Smooth muscle cell (in vitro differentiated cells): ENCODE measurements at regions not wholly inside any gene's neighbourhood (a gene's known extent, or its start where the extent isn't known, plus 50 kb on each side); places are given as distances from the start of the nearest gene placed in this dataset.

Experiments used
- DNase-seq: peaks from one replicate; lab custom pipeline; 2025; ENCODE audit not compliant: unreplicated experiment; lab: John Stamatoyannopoulos, UW
- H2AFZ ChIP-seq: fragments of 200-600 bp; sonication (generic); 2 replicates; pipeline ENCODE4 v1.6.0; 2016; ENCODE audit warnings: antibody characterized with exemption, low read depth, mild to moderate bottlenecking
- H3F3A ChIP-seq: fragments of 200-600 bp; sonication (generic); 2 replicates; pipeline ENCODE4 v1.6.0; 2017; ENCODE audit warnings: antibody characterized with exemption, low read depth
- H3K27ac ChIP-seq: fragments of 200-600 bp; sonication (generic); 2 replicates; pipeline ENCODE4 v1.5.1; 2016; ENCODE audit warnings: low read depth, mild to moderate bottlenecking
- H3K27me3 ChIP-seq: fragments of 200-600 bp; sonication (generic); 2 replicates; pipeline ENCODE4 v1.6.1; 2016; ENCODE audit warnings: low read depth, mild to moderate bottlenecking
- H3K36me3 ChIP-seq: fragments of 200-600 bp; sonication (generic); 2 replicates; pipeline ENCODE4 v1.5.1; 2016; ENCODE audit warnings: low read depth
- H3K4me1 ChIP-seq: fragments of 200-600 bp; sonication (generic); 2 replicates; pipeline ENCODE4 v1.5.1; 2016; ENCODE audit warnings: low read depth
- H3K4me2 ChIP-seq: fragments of 200-600 bp; sonication (generic); 2 replicates; pipeline ENCODE4 v1.6.0; 2016; ENCODE audit warnings: mild to moderate bottlenecking
- H3K4me3 ChIP-seq: fragments of 200-600 bp; sonication (generic); 2 replicates; pipeline ENCODE4 v1.5.1; 2016; ENCODE audit warnings: mild to moderate bottlenecking
- H3K79me2 ChIP-seq: fragments of 200-600 bp; sonication (generic); 2 replicates; pipeline ENCODE4 v1.6.0; 2016; ENCODE audit warnings: low read depth, mild to moderate bottlenecking
- H3K9ac ChIP-seq: fragments of 200-600 bp; sonication (generic); 2 replicates; pipeline ENCODE4 v1.6.0; 2016; ENCODE audit warnings: low read depth
- H3K9me3 ChIP-seq: fragments of 200-600 bp; sonication (generic); replicated peaks from 2 replicates; pipeline ENCODE4 v1.5.1; 2016; ENCODE audit warnings: low read depth
- H4K20me1 ChIP-seq: fragments of 200-600 bp; sonication (generic); 2 replicates; pipeline ENCODE4 v1.6.0; 2016; ENCODE audit warnings: low read depth
- CTCF ChIP-seq: fragments of 200-600 bp; sonication (generic); IDR thresholded peaks from 2 replicates; pipeline ENCODE4 v1.5.1; 2017; ENCODE audit warnings: borderline replicate concordance, mild to moderate bottlenecking, antibody characterized with exemption; ENCODE audit not compliant: insufficient read depth, poor library complexity, severe bottlenecking
- WGBS: methylation state at CpG from one replicate; pipeline ENCODE4 v1.1.7; 2016; ENCODE audit warnings: low lambda C conversion rate; 5-methylcytosine and 5-hydroxymethylcytosine counted together

GRCh38 chr1:83627045-83627444 lies 371.9 kb downstream of the TTLL7 start:
- no peaks in the 10 kb centered on the region for H3K9me3 ChIP-seq
- no peaks in the 10 kb centered on the region for H3K36me3 ChIP-seq
- H3K27ac ChIP-seq: no peak overlapping the region
- H3K4me1 ChIP-seq: peaks cover 10% of the 10 kb centered on the region
- no peak overlapping the region for H3K4me2 ChIP-seq
- no peak overlapping the region for H3K4me3 ChIP-seq
- 100% methylated on average over 1 of the region's 1 CpG for WGBS
- H4K20me1 ChIP-seq: no peaks in the 10 kb centered on the region
- TF ChIP-seq CTCF: no peak
- no peak overlapping the region for H2AFZ ChIP-seq
- peaks cover 5% of the 10 kb centered on the region for H3K27me3 ChIP-seq
- no peak overlapping the region for H3K9ac ChIP-seq
- H3F3A ChIP-seq: no peaks in the 10 kb centered on the region
- DNase-seq: no peak
- no peaks in the 10 kb centered on the region for H3K79me2 ChIP-seq

GRCh38 chr1:83626603-83627002 lies 372.3 kb downstream of the TTLL7 start:
- Histone ChIP-seq H3K4me2 (no peak overlapping the region), H2AFZ (no peak overlapping the region), H3K36me3 (no peaks in the 10 kb centered on the region), H3K4me1 (peaks cover 10% of the 10 kb centered on the region), H3K9me3 (no peaks in the 10 kb centered on the region), H3K9ac (no peak overlapping the region), H3K27ac (no peak overlapping the region), H3F3A (no peaks in the 10 kb centered on the region), H4K20me1 (no peaks in the 10 kb centered on the region), H3K4me3 (no peak overlapping the region), H3K27me3 (peaks cover 2% of the 10 kb centered on the region), H3K79me2 (no peaks in the 10 kb centered on the region)
- no peak for DNase-seq
- TF ChIP-seq CTCF: no peak
- 81% methylated on average over 1 of the region's 1 CpG for WGBS

GRCh38 chr1:83625646-83626045 lies 373.3 kb downstream of the TTLL7 start:
- no peak overlapping the region for H2AFZ ChIP-seq
- H4K20me1 ChIP-seq: no peaks in the 10 kb centered on the region
- no peak overlapping the region for H3K27ac ChIP-seq
- DNase-seq: no peak
- no peak for TF ChIP-seq CTCF
- H3F3A ChIP-seq: no peaks in the 10 kb centered on the region
- H3K4me3 ChIP-seq: no peak overlapping the region
- H3K9me3 ChIP-seq: no peaks in the 10 kb centered on the region
- no peaks in the 10 kb centered on the region for H3K79me2 ChIP-seq
- 92% methylated on average over 3 of the region's 3 CpGs for WGBS
- no peak overlapping the region for H3K4me2 ChIP-seq
- H3K9ac ChIP-seq: no peak overlapping the region
- no peaks in the 10 kb centered on the region for H3K27me3 ChIP-seq
- H3K36me3 ChIP-seq: no peaks in the 10 kb centered on the region
- peaks cover 10% of the 10 kb centered on the region for H3K4me1 ChIP-seq

- Histone ChIP-seq H3F3A (no peaks in the 10 kb centered on the region), H3K27ac (no peak overlapping the region), H4K20me1 (no peaks in the 10 kb centered on the region), H3K9me3 (no peaks in the 10 kb centered on the region), H3K79me2 (no peaks in the 10 kb centered on the region), H3K4me3 (no peak overlapping the region), H3K9ac (no peak overlapping the region), H3K27me3 (no peaks in the 10 kb centered on the region), H3K36me3 (no peaks in the 10 kb centered on the region), H3K4me2 (no peak overlapping the region), H2AFZ (no peak overlapping the region), H3K4me1 (no peaks in the 10 kb centered on the region)
- WGBS: 86% methylated on average over 4 of the region's 4 CpGs
- no peak for TF ChIP-seq CTCF
- no peak for DNase-seq
These were observed 378.9 kb downstream of the TTLL7 start for GRCh38 chr1:83620016-83620415.
